Activated naive CD8-positive, alpha-beta T cell treated with anti-CD3 and anti-CD28 coated beads, Interleukin-2, amount 50 U/mL, for 24 hours (primary cell): ENCODE measurements at regions not wholly inside any gene's neighbourhood (a gene's known extent, or its start where the extent isn't known, plus 50 kb on each side); places are given as distances from the start of the nearest gene placed in this dataset.
A peak's percentile ranks its signal among the peaks of the same experiment; 100 is the strongest.

Experiments
- ATAC-seq: fragments of 150-1000 bp; cut with Tn5 transposase; one replicate; pipeline ENCODE4 v1.10.0; 2021
- DNase-seq: peaks from one replicate; pipeline ENCODE4 v3.0.0; 2021
- H3K27ac Mint-ChIP-seq: one replicate; pipeline ENCODE4 v1.8.0; 2021; ENCODE audit warnings: mild to moderate bottlenecking, mixed read lengths
- H3K27me3 Mint-ChIP-seq: one replicate; pipeline ENCODE4 v1.8.0; 2021; ENCODE audit warnings: mixed read lengths
- H3K36me3 Mint-ChIP-seq: one replicate; pipeline ENCODE4 v1.8.0; 2021; ENCODE audit warnings: low read depth, mixed read lengths
- H3K4me1 Mint-ChIP-seq: one replicate; pipeline ENCODE4 v1.8.0; 2021; ENCODE audit warnings: mixed read lengths
- H3K4me3 Mint-ChIP-seq: one replicate; pipeline ENCODE4 v1.8.0; 2021; ENCODE audit warnings: mild to moderate bottlenecking, moderate library complexity, mixed read lengths
- H3K9me3 Mint-ChIP-seq: one replicate; pipeline ENCODE4 v1.8.0; 2021; ENCODE audit warnings: mixed read lengths

GRCh38 chr12:24739106-24739779, 209.7 kb downstream of the BCAT1 start:
- Mint-ChIP-seq H3K27ac (no peak overlapping the region), H3K27me3 (no peaks in the 10 kb centered on the region), H3K36me3 (no peaks in the 10 kb centered on the region), H3K9me3 (no peaks in the 10 kb centered on the region), H3K4me1 (peaks cover 25% of the 10 kb centered on the region), H3K4me3 (no peak overlapping the region)
- no peak for DNase-seq
- no peak for ATAC-seq

GRCh38 chr12:24738441-24738840, 210.5 kb downstream of the BCAT1 start:
- Mint-ChIP-seq H3K9me3 (no peaks in the 10 kb centered on the region), H3K36me3 (no peaks in the 10 kb centered on the region), H3K4me1 (peaks cover 25% of the 10 kb centered on the region), H3K27ac (no peak overlapping the region), H3K4me3 (no peak overlapping the region), H3K27me3 (no peaks in the 10 kb centered on the region)
- no peak for ATAC-seq
- DNase-seq: no peak

- ATAC-seq: no peak
- Mint-ChIP-seq H3K9me3 (no peaks in the 10 kb centered on the region), H3K36me3 (no peaks in the 10 kb centered on the region), H3K27me3 (no peaks in the 10 kb centered on the region), H3K4me3 (no peak overlapping the region), H3K27ac (no peak overlapping the region), H3K4me1 (peaks cover 35% of the 10 kb centered on the region)
- DNase-seq: no peak
Observed at GRCh38 chr12:24731596-24731995, 217.3 kb downstream of the BCAT1 start.

- DNase-seq: no peak
- H3K36me3 Mint-ChIP-seq: no peaks in the 10 kb centered on the region
- no peak overlapping the region for H3K4me3 Mint-ChIP-seq
- peak; percentile 89 for ATAC-seq
- peak overlapping the region; percentile 47 for H3K27ac Mint-ChIP-seq
- H3K4me1 Mint-ChIP-seq: peaks cover 38% of the 10 kb centered on the region
- no peaks in the 10 kb centered on the region for H3K27me3 Mint-ChIP-seq
- no peaks in the 10 kb centered on the region for H3K9me3 Mint-ChIP-seq
Observed at GRCh38 chr12:24730489-24730896, 218.4 kb downstream of the BCAT1 start.

GRCh38 chr12:24728826-24729225, 220.1 kb downstream of the BCAT1 start:
- ATAC-seq (no peak), DNase-seq (no peak)
- Mint-ChIP-seq H3K4me3 (no peak overlapping the region), H3K9me3 (peaks cover 10% of the 10 kb centered on the region), H3K27me3 (no peaks in the 10 kb centered on the region), H3K27ac (no peak overlapping the region), H3K36me3 (peaks cover 3% of the 10 kb centered on the region), H3K4me1 (peaks cover 53% of the 10 kb centered on the region)

- H3K27me3 Mint-ChIP-seq: no peaks in the 10 kb centered on the region
- H3K36me3 Mint-ChIP-seq: peaks cover 3% of the 10 kb centered on the region
- no peak overlapping the region for H3K4me3 Mint-ChIP-seq
- ATAC-seq (no peak), DNase-seq (no peak)
- no peak overlapping the region for H3K27ac Mint-ChIP-seq
- H3K4me1 Mint-ChIP-seq: peaks cover 54% of the 10 kb centered on the region
- peaks cover 10% of the 10 kb centered on the region for H3K9me3 Mint-ChIP-seq
Observed at GRCh38 chr12:24728366-24728765, 220.5 kb downstream of the BCAT1 start.

GRCh38 chr12:24725616-24726015, 223.3 kb downstream of the BCAT1 start:
- Mint-ChIP-seq H3K4me3 (no peak overlapping the region), H3K36me3 (peaks cover 5% of the 10 kb centered on the region), H3K27me3 (no peaks in the 10 kb centered on the region), H3K9me3 (peaks cover 19% of the 10 kb centered on the region), H3K27ac (peak overlapping the region; percentile 42), H3K4me1 (peaks cover 43% of the 10 kb centered on the region)
- ATAC-seq (no peak), DNase-seq (no peak)

- Mint-ChIP-seq H3K36me3 (peaks cover 5% of the 10 kb centered on the region), H3K4me1 (peaks cover 37% of the 10 kb centered on the region), H3K27me3 (no peaks in the 10 kb centered on the region), H3K4me3 (no peak overlapping the region), H3K27ac (peak overlapping the region; percentile 86), H3K9me3 (peaks cover 23% of the 10 kb centered on the region)
- DNase-seq (no peak), ATAC-seq (peak; percentile 93)
Observed at GRCh38 chr12:24724814-24725213, 224.1 kb downstream of the BCAT1 start.

- Mint-ChIP-seq H3K4me1 (peaks cover 40% of the 10 kb centered on the region), H3K36me3 (peaks cover 5% of the 10 kb centered on the region), H3K4me3 (no peak overlapping the region), H3K9me3 (peaks cover 23% of the 10 kb centered on the region), H3K27ac (no peak overlapping the region), H3K27me3 (no peaks in the 10 kb centered on the region)
- ATAC-seq (no peak), DNase-seq (no peak)
Observed at GRCh38 chr12:24723759-24724158, 225.1 kb downstream of the BCAT1 start.

GRCh38 chr12:24721191-24721590, 227.7 kb downstream of the BCAT1 start:
- Mint-ChIP-seq H3K4me1 (peaks cover 42% of the 10 kb centered on the region), H3K27me3 (no peaks in the 10 kb centered on the region), H3K27ac (no peak overlapping the region), H3K36me3 (peaks cover 5% of the 10 kb centered on the region), H3K9me3 (peaks cover 23% of the 10 kb centered on the region), H3K4me3 (no peak overlapping the region)
- DNase-seq (no peak), ATAC-seq (no peak)

- Mint-ChIP-seq H3K27ac (peak overlapping the region; percentile 73), H3K4me1 (peaks cover 26% of the 10 kb centered on the region), H3K4me3 (peak overlapping the region; percentile 4), H3K27me3 (no peaks in the 10 kb centered on the region), H3K36me3 (peaks cover 2% of the 10 kb centered on the region), H3K9me3 (peaks cover 14% of the 10 kb centered on the region)
- DNase-seq (peak; percentile 64), ATAC-seq (peak; percentile 99)
Observed at GRCh38 chr12:24719293-24719721, 229.6 kb downstream of the BCAT1 start.

- H3K36me3 Mint-ChIP-seq: peaks cover 2% of the 10 kb centered on the region
- H3K27me3 Mint-ChIP-seq: no peaks in the 10 kb centered on the region
- H3K4me1 Mint-ChIP-seq: peaks cover 20% of the 10 kb centered on the region
- H3K4me3 Mint-ChIP-seq: peak overlapping the region; percentile 41
- DNase-seq: no peak
- H3K27ac Mint-ChIP-seq: peak overlapping the region; percentile 73
- no peak for ATAC-seq
- H3K9me3 Mint-ChIP-seq: peaks cover 13% of the 10 kb centered on the region
Observed at GRCh38 chr12:24718617-24719016, 230.3 kb downstream of the BCAT1 start.

- ATAC-seq (no peak), DNase-seq (no peak)
- no peaks in the 10 kb centered on the region for H3K9me3 Mint-ChIP-seq
- H3K27ac Mint-ChIP-seq: no peak overlapping the region
- H3K27me3 Mint-ChIP-seq: no peaks in the 10 kb centered on the region
- H3K4me3 Mint-ChIP-seq: no peak overlapping the region
- H3K4me1 Mint-ChIP-seq: peaks cover 20% of the 10 kb centered on the region
- no peaks in the 10 kb centered on the region for H3K36me3 Mint-ChIP-seq
Observed at GRCh38 chr12:24714237-24714636, 234.7 kb downstream of the BCAT1 start.

- no peak for DNase-seq
- ATAC-seq: no peak
- Mint-ChIP-seq H3K27ac (no peak overlapping the region), H3K4me1 (peaks cover 8% of the 10 kb centered on the region), H3K9me3 (no peaks in the 10 kb centered on the region), H3K36me3 (no peaks in the 10 kb centered on the region), H3K4me3 (no peak overlapping the region), H3K27me3 (no peaks in the 10 kb centered on the region)
Observed at GRCh38 chr12:24711056-24712008, 237.6 kb downstream of the BCAT1 start.

- DNase-seq (no peak), ATAC-seq (peak; percentile 77)
- H3K27ac Mint-ChIP-seq: no peak overlapping the region
- H3K9me3 Mint-ChIP-seq: no peaks in the 10 kb centered on the region
- H3K4me1 Mint-ChIP-seq: peaks cover 18% of the 10 kb centered on the region
- no peak overlapping the region for H3K4me3 Mint-ChIP-seq
- no peaks in the 10 kb centered on the region for H3K36me3 Mint-ChIP-seq
- peaks cover 7% of the 10 kb centered on the region for H3K27me3 Mint-ChIP-seq
Observed at GRCh38 chr12:24709216-24709615, 239.7 kb downstream of the BCAT1 start.
